ENCODE measurements at regions not wholly inside any gene's neighbourhood (a gene's known extent, or its start where the extent isn't known, plus 50 kb on each side); places are given as distances from the start of the nearest gene placed in this dataset.

- TF ChIP-seq CTCF (optimal IDR thresholded peaks at IDR 0.05 in 1 of 3, IDR thresholded peaks at IDR 0.05 in 1 of 3, conservative IDR thresholded peaks at IDR 0.05 in 1 of 3; ENCODE audit: extremely low read depth in 1 of 3, insufficient read depth in 2 of 3, low read length in 3 of 3) (no peak), EZH2 (IDR thresholded peaks at IDR 0.05; ENCODE audit: low read length) (no peak)
Measured at GRCh38 chr14:21780429-21781084, 106.9 kb upstream of the OR4E1 start.
